Ishikawa (cell line): ENCODE measurements at regions not wholly inside any gene's neighbourhood (a gene's known extent, or its start where the extent isn't known, plus 50 kb on each side); places are given as distances from the start of the nearest gene placed in this dataset.

Source experiments
- CEBPB ChIP-seq: IDR thresholded peaks from 2 replicates; pipeline ENCODE4 v1.6.1; 2012
- EGR1 ChIP-seq: IDR thresholded peaks from 2 replicates; pipeline ENCODE4 v1.6.1; 2012
- EP300 ChIP-seq: IDR thresholded peaks from 2 replicates; pipeline ENCODE4 v1.6.1; 2012; ENCODE audit warnings: borderline replicate concordance
- NFIC ChIP-seq: IDR thresholded peaks from 2 replicates; pipeline ENCODE4 v1.6.1; 2012
- TAF1 ChIP-seq: IDR thresholded peaks from 2 replicates; pipeline ENCODE4 v1.6.1; 2012; ENCODE audit warnings: low read depth, mild to moderate bottlenecking
- TEAD4 ChIP-seq: IDR thresholded peaks from 2 replicates; pipeline ENCODE4 v1.6.1; 2012

DNA sequence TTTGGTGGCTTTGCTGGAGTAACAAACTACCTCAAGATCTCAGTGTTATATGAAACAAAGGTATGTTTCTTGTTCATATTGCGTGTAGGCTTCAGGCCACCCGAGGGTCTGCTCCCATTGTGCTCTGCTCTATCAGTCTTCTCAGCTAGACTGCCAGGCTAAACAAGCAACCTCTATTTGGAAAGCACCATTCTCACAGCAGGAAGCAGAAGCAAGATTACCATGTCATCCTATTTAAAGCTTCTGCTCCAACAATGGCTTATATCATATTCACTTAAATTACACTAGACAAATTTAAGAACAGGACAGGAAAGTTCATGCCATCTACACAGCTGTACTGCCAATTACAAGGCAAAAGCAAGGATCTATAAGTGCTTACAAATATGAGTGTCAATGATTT lies 385.8 kb downstream of the PPARGC1A start:
- no peak for TF ChIP-seq TAF1
- no peak for TF ChIP-seq EGR1
- no peak for TF ChIP-seq TEAD4
- no peak for TF ChIP-seq EP300
- TF ChIP-seq CEBPB = no peak
- no peak for TF ChIP-seq NFIC
